ENCODE measurements at regions not wholly inside any gene's neighbourhood (a gene's known extent, or its start where the extent isn't known, plus 50 kb on each side); places are given as distances from the start of the nearest gene placed in this dataset.

- no peak for TF ChIP-seq CTCF (IDR thresholded peaks at IDR 0.05)
- no peak for TF ChIP-seq EP300 (IDR thresholded peaks at IDR 0.05)
- TF ChIP-seq POLR2A (IDR thresholded peaks at IDR 0.05), result no peak
Measured at GRCh38 chr5:162929104-162929503, 508.3 kb upstream of the CCNG1 start.

Data from ovary (tissue), 3 donors.